ENCODE measurements at regions not wholly inside any gene's neighbourhood (a gene's known extent, or its start where the extent isn't known, plus 50 kb on each side); places are given as distances from the start of the nearest gene placed in this dataset.

DNA sequence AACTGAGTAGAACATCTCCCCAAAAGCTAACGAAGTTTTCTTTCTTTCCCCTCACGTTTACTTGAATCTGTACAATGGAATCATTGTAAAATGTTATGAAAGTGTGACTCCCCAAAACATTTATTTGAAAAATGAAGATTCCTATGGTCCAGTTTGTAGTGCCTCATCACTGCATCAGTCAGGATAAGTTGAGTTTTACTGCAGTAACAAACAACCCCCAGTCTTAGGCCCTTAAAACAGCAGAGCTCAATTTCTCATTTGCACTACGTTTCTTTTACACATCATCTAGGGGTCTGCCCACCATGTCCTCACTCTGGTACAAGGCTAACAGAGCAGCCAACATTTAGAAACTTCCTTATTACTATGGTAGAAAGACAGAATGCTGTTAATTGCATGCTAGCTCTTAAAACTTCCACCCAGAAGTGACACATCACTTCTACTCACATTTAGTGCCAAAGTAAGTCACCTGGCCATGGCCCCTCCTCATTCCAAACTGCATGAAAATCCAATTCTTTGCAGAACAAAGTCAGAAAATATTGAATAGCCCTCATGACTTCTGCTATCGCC, 546.4 kb downstream of the MED13L start:
- Histone ChIP-seq H3K4ac (replicated peaks; ENCODE audit: insufficient read length, low read depth, low read length) (no peak overlapping the region), H2AFZ (ENCODE audit: low read length) (no peak overlapping the region), H4K20me1 (replicated peaks in 1 of 2; ENCODE audit: control insufficient read depth in 1 of 2, insufficient read depth in 2 of 2, low read length in 2 of 2) (no peaks in the 10 kb centered on the region), H4K5ac (ENCODE audit: insufficient read length, low read depth, low read length) (no peak overlapping the region), H4K91ac (replicated peaks; ENCODE audit: insufficient read length, low read length) (no peak overlapping the region), H3K14ac (ENCODE audit: insufficient read length) (no peak overlapping the region), H3K27me3 (replicated peaks in 1 of 4; ENCODE audit: control insufficient read depth in 3 of 4, extremely low read depth in 1 of 4, insufficient read depth in 3 of 4, low read length in 3 of 4) (peaks cover 0 to 2% (median 0%) of the 10 kb centered on the region in 4 experiments; a peak in 1 of 7 replicates), H3K56ac (replicated peaks; ENCODE audit: insufficient read length, low read depth, low read length) (no peak overlapping the region), H3K9me3 (ENCODE audit: insufficient read depth in 2 of 2, low read depth in 1 of 2, low read length in 1 of 2) (no peaks in the 10 kb centered on the region), H2BK120ac (replicated peaks; ENCODE audit: low read depth, low read length) (no peak overlapping the region), H3K79me2 (ENCODE audit: control insufficient read depth in 1 of 2, insufficient read depth in 2 of 2, low read length in 2 of 2) (no peaks in the 10 kb centered on the region), H3K36me3 (ENCODE audit: control insufficient read depth in 2 of 4, insufficient read depth in 4 of 4, low read length in 3 of 4) (no peaks in the 10 kb centered on the region), H2AK5ac (ENCODE audit: low read depth, low read length) (no peak overlapping the region), H3K9ac (replicated peaks in 1 of 4; ENCODE audit: extremely low read depth in 1 of 4, low read depth in 3 of 4, low read length in 3 of 4) (no peak overlapping the region), H4K8ac (ENCODE audit: extremely low read depth, insufficient read depth, low read length) (no peak overlapping the region), H3K23ac (ENCODE audit: insufficient read length) (no peak overlapping the region), H2BK5ac (ENCODE audit: low read depth, low read length) (no peak overlapping the region), H3K23me2 (ENCODE audit: low read depth, low read length) (no peaks in the 10 kb centered on the region), H2BK20ac (ENCODE audit: low read length) (no peak overlapping the region), H2BK12ac (ENCODE audit: low read depth, low read length) (no peak overlapping the region), H3K79me1 (ENCODE audit: low read depth, low read length) (no peaks in the 10 kb centered on the region), H2BK15ac (ENCODE audit: low read length) (no peak overlapping the region), H3K27ac (ENCODE audit: low read depth, low read length) (no peak overlapping the region), H3K4me1 (replicated peaks in 1 of 4; ENCODE audit: control insufficient read depth in 3 of 4, insufficient read depth in 4 of 4, low read length in 3 of 4) (no peaks in the 10 kb centered on the region), H3K18ac (ENCODE audit: extremely low read depth, low read length) (no peak overlapping the region), H3K4me3 (ENCODE audit: extremely low read depth in 1 of 4, insufficient read depth in 2 of 4, low read depth in 3 of 4, low read length in 4 of 4) (no peak overlapping the region), H3K4me2 (ENCODE audit: insufficient read depth in 1 of 2, low read depth in 2 of 2, low read length in 2 of 2) (no peak overlapping the region)
- WGBS, 2 experiments (ENCODE audit: extremely low coverage in 1 of 2, insufficient coverage in 1 of 2, insufficient read length in 1 of 2, insufficient replicate concordance in 2 of 2, low coverage in 1 of 2, low lambda C conversion rate in 2 of 2, missing lambda C conversion rate in 1 of 2): 65% methylated on average over 4 of the region's 4 CpGs; no CpG with 5 or more reads in 1 of the 2 experiments
- FAIRE-seq (no peak), DNase-seq (ENCODE audit: low read depth in 1 of 2, low spot score in 2 of 2) (no peak)
- POLR2A ChIA-PET (ENCODE audit: partially characterized antibody): no interaction called here
- CTCF ChIA-PET (ENCODE audit: partially characterized antibody): interaction anchor here (1.0 to 2.2 kb wide), 3 partner anchors 16 to 141 kb away, joined by 3 to 5 read pairs (median 3); no protein-coding TSS in a partner anchor
- TF ChIP-seq MAFK (IDR thresholded peaks at IDR 0.05; ENCODE audit: low read depth, low read length) (no peak), BRCA1 (IDR thresholded peaks at IDR 0.05; ENCODE audit: low read depth, low read length) (no peak)

All from H1 (cell line).